Heart right ventricle (tissue), 16 donors: ENCODE measurements at regions not wholly inside any gene's neighbourhood (a gene's known extent, or its start where the extent isn't known, plus 50 kb on each side); places are given as distances from the start of the nearest gene placed in this dataset.

Experiments used
- ATAC-seq, 8 donors: fragments of 200-7000 bp; cut with Tn5 transposase; one replicate each; pipeline ENCODE4 v1.9.1; 2020; ENCODE audit warnings: mild to moderate bottlenecking in 8 of 8, moderate library complexity in 8 of 8, moderate number of reproducible peaks in 1 of 8
- DNase-seq, 2 donors: peaks; one replicate each; pipeline ENCODE4 v3.0.0-alpha.2; 2020
- H3K27ac ChIP-seq, 10 donors: fragments of 200-600 bp; sonication (generic) in 2 of 10; one replicate each; pipeline versions ENCODE4 v1.5.0 to v1.8.0; 2020 to 2022; ENCODE audit warnings: mild to moderate bottlenecking in 3 of 10
- H3K27me3 ChIP-seq, 7 donors: fragments of 200-600 bp; one replicate each; pipeline ENCODE4 v1.8.0; 2021 to 2022; ENCODE audit warnings: mild to moderate bottlenecking in 2 of 7
- H3K36me3 ChIP-seq, 9 donors: fragments of 200-600 bp; sonication (generic) in 1 of 9; one replicate each; pipeline versions ENCODE4 v1.5.0 to v1.8.0; 2020 to 2022; ENCODE audit warnings: mild to moderate bottlenecking in 2 of 9
- H3K4me1 ChIP-seq, 9 donors: fragments of 200-600 bp; sonication (generic) in 1 of 9; one replicate each; pipeline versions ENCODE4 v1.5.0 to v1.8.0; 2020 to 2022; ENCODE audit warnings: mild to moderate bottlenecking in 4 of 9
- H3K4me3 ChIP-seq, 10 donors: fragments of 200-600 bp; sonication (generic) in 2 of 10; one replicate each; pipeline versions ENCODE4 v1.5.0 to v1.8.0; 2020 to 2022; ENCODE audit warnings: mild to moderate bottlenecking in 7 of 10, moderate library complexity in 2 of 10
- H3K9me3 ChIP-seq, 11 donors: fragments of 200-600 bp in 10 of 11; sonication (generic) in 2 of 11; one replicate each; pipeline versions ENCODE4 v1.5.0 to v1.8.0; 2013 to 2022; ENCODE audit warnings: mild to moderate bottlenecking in 2 of 11, control low read depth in 1 of 11, moderate library complexity in 1 of 11
- CTCF ChIP-seq, 9 donors: fragments of 200-600 bp; sonication (generic) in 2 of 9; IDR thresholded peaks; one replicate each; pipeline versions ENCODE4 v1.5.0 to v1.8.0; 2021 to 2022; ENCODE audit warnings: antibody characterized with exemption in 9 of 9, mild to moderate bottlenecking in 5 of 9, moderate library complexity in 1 of 9
- WGBS, 2 donors: extraction: QIAGEN DNeasy Blood & Tissue Kit; methylation state at CpG; one replicate each; pipeline ENCODE4 v1.1.7; 2013; ENCODE audit warnings: inconsistent platforms in 1 of 2; 5-methylcytosine and 5-hydroxymethylcytosine counted together
- intact Hi-C, 10 donors: fragments of 100-400 bp; cut with DNase I; formaldehyde crosslinking; loops; one replicate each; pipeline versions ENCODE4 v1.11.1 to v1.14.2; 2022
- donor health status: Arrhythmogenic right ventricular cardiomyopathy.
- donor health status: ischemic (EF 13 %, LVEDD 7.1; RV severe dilation, severe dysfunction).
- donor health status: healthy with polysubstance abuse.
- donor health status: DM: no; HTN: yes; CAD: no.
- donor health status: DM: no; HTN: no; CAD: no.
- donor health status: ischemic (EF 25% LVEDD 6.9; RV normal size, moderate dysfunction).
- donor health status: ischemic (EF 25% LVEDD 5.7; RV mildly dilated, moderate dysfunction).
- donor health status: healthy.
- donor health status: DM: yes; HTN: yes; CAD: no.
- donor health status: Ischemic cardiomyopathy.
- donor health status: ischemic (EF 35%, LVEDD 5.7; RV mildly dilated, moderate dysfunction).
- donor health status: nonischemic (EF 11% LVEDD 7.7; RV severe dilation, severe dysfunction).
- donor health status: DM: yes; HTN: yes; CAD: no.
- donor health status: PGD.
- donor health status: ischemic (EF 29% LVEDD 5.4; RV normal size, mild dysfunction).
- donor health status: nonischemic (EF 23%, LVEDD 6.1; RV moderate dilation, normal function).

- H3K9me3 ChIP-seq = no peaks in the 10 kb centered on the region
- 89 to 92% methylated on average over 3 of the region's 3 CpGs for WGBS, 2 donors
- TF ChIP-seq CTCF (IDR thresholded peaks at IDR 0.05) = no peak
- no peak overlapping the region for H3K27ac ChIP-seq
- H3K4me3 ChIP-seq = no peak overlapping the region
- no peaks in the 10 kb centered on the region for H3K27me3 ChIP-seq
- ATAC-seq = no peak
- peaks cover 0 to 2% (median 0%) of the 10 kb centered on the region in 9 donors for H3K4me1 ChIP-seq
- intact Hi-C loops = no loop called here
- no peaks in the 10 kb centered on the region for H3K36me3 ChIP-seq
- DNase-seq = no peak
Measured at GRCh38 chr3:20403986-20404740, 218.2 kb upstream of the SGO1 start.

- H3K4me3 ChIP-seq = no peak overlapping the region
- intact Hi-C loops = no loop called here
- no peaks in the 10 kb centered on the region for H3K36me3 ChIP-seq
- H3K27me3 ChIP-seq = no peaks in the 10 kb centered on the region
- ATAC-seq (no peak), DNase-seq (no peak)
- no peak overlapping the region for H3K27ac ChIP-seq
- no peak for TF ChIP-seq CTCF (IDR thresholded peaks at IDR 0.05)
- H3K4me1 ChIP-seq = peaks cover 0 to 2% (median 0%) of the 10 kb centered on the region in 9 donors
- 89 to 91% methylated on average over 4 of the region's 4 CpGs for WGBS, 2 donors
- no peaks in the 10 kb centered on the region for H3K9me3 ChIP-seq
Measured at GRCh38 chr3:20401253-20401652, 215.2 kb upstream of the SGO1 start.

GRCh38 chr3:20400686-20401085 is 214.7 kb upstream of the SGO1 start:
- Histone ChIP-seq H3K27ac (no peak overlapping the region), H3K9me3 (no peaks in the 10 kb centered on the region), H3K36me3 (no peaks in the 10 kb centered on the region), H3K27me3 (no peaks in the 10 kb centered on the region), H3K4me1 (peaks cover 0 to 2% (median 0%) of the 10 kb centered on the region in 9 donors), H3K4me3 (no peak overlapping the region)
- DNase-seq = no peak
- no peak for ATAC-seq
- WGBS, 2 donors = 90 to 91% methylated on average over 1 of the region's 1 CpG
- TF ChIP-seq CTCF (IDR thresholded peaks at IDR 0.05) = no peak
- intact Hi-C loops = no loop called here

- H3K4me3 ChIP-seq = no peak overlapping the region
- DNase-seq = no peak
- H3K27me3 ChIP-seq = no peaks in the 10 kb centered on the region
- H3K9me3 ChIP-seq = no peaks in the 10 kb centered on the region
- WGBS, 2 donors = 60 to 63% methylated on average over 2 of the region's 2 CpGs
- H3K4me1 ChIP-seq = peaks cover 0 to 2% (median 0%) of the 10 kb centered on the region in 9 donors
- no peak overlapping the region for H3K27ac ChIP-seq
- intact Hi-C loops = no loop called here
- no peak for TF ChIP-seq CTCF (IDR thresholded peaks at IDR 0.05)
- H3K36me3 ChIP-seq = no peaks in the 10 kb centered on the region
- ATAC-seq = no peak
Measured at GRCh38 chr3:20400281-20400680, 214.3 kb upstream of the SGO1 start.
